Stomach (tissue), 4 donors: ENCODE measurements at regions not wholly inside any gene's neighbourhood (a gene's known extent, or its start where the extent isn't known, plus 50 kb on each side); places are given as distances from the start of the nearest gene placed in this dataset.

Source experiments
- POLR2A ChIP-seq, 4 donors: fragments of 450-650 bp; IDR thresholded peaks; one replicate each; pipeline ENCODE4 v1.6.1; 2016; ENCODE audit warnings: antibody characterized with exemption in 4 of 4, control low read depth in 2 of 4, mild to moderate bottlenecking in 1 of 4, moderate library complexity in 1 of 4
- TF ChIP-seq, protein P1 (sequence below), 7 experiments: fragments of 450-650 bp in 4 of 7; fragments of 200-600 bp in 3 of 7; sonication (generic) in 3 of 7; IDR thresholded peaks; one replicate each; pipeline ENCODE4 v1.5.1; 2016 to 2019; ENCODE audit warnings: antibody characterized with exemption in 7 of 7, control low read depth in 2 of 7, mild to moderate bottlenecking in 1 of 7

- TF ChIP-seq POLR2A (IDR thresholded peaks at IDR 0.05) = no peak
- TF ChIP-seq, protein P1, sequence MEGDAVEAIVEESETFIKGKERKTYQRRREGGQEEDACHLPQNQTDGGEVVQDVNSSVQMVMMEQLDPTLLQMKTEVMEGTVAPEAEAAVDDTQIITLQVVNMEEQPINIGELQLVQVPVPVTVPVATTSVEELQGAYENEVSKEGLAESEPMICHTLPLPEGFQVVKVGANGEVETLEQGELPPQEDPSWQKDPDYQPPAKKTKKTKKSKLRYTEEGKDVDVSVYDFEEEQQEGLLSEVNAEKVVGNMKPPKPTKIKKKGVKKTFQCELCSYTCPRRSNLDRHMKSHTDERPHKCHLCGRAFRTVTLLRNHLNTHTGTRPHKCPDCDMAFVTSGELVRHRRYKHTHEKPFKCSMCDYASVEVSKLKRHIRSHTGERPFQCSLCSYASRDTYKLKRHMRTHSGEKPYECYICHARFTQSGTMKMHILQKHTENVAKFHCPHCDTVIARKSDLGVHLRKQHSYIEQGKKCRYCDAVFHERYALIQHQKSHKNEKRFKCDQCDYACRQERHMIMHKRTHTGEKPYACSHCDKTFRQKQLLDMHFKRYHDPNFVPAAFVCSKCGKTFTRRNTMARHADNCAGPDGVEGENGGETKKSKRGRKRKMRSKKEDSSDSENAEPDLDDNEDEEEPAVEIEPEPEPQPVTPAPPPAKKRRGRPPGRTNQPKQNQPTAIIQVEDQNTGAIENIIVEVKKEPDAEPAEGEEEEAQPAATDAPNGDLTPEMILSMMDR (IDR thresholded peaks at IDR 0.05) = no peak
Measured at GRCh38 chr1:59039551-59039950, 255.7 kb upstream of the JUN start.
